GM23338 (cell line): ENCODE measurements at regions not wholly inside any gene's neighbourhood (a gene's known extent, or its start where the extent isn't known, plus 50 kb on each side); places are given as distances from the start of the nearest gene placed in this dataset.

Source experiments
- ATAC-seq: fragments of 200-7000 bp; cut with Tn5 transposase; 3 replicates; pipeline ENCODE4 v1.9.1; 2020
- DNase-seq: peaks from one replicate; pipeline ENCODE4 v3.0.0-alpha.2; 2015; ENCODE audit warnings: low spot score
- H2AFZ ChIP-seq: fragments of 200-600 bp; sonication (generic); 2 replicates; pipeline ENCODE4 v1.8.0; 2016; ENCODE audit warnings: antibody characterized with exemption, mild to moderate bottlenecking, moderate library complexity
- H3F3A ChIP-seq: fragments of 200-600 bp; sonication (generic); replicated peaks from 2 replicates; pipeline ENCODE4 v1.8.0; 2017; ENCODE audit warnings: antibody characterized with exemption, mixed run types, low read depth
- H3K27ac ChIP-seq: fragments of 200-600 bp; sonication (generic); 2 replicates; pipeline ENCODE4 v1.6.1; 2016; ENCODE audit warnings: low read depth
- H3K27me3 ChIP-seq: fragments of 200-600 bp; sonication (generic); 2 replicates; pipeline ENCODE4 v1.8.0; 2016; ENCODE audit warnings: mild to moderate bottlenecking, mixed run types, moderate library complexity; ENCODE audit not compliant: insufficient read depth
- H3K36me3 ChIP-seq: fragments of 200-600 bp; sonication (generic); 2 replicates; pipeline ENCODE4 v1.8.0; 2016; ENCODE audit warnings: mild to moderate bottlenecking; ENCODE audit not compliant: insufficient read depth
- H3K4me1 ChIP-seq: fragments of 200-600 bp; sonication (generic); 2 replicates; pipeline ENCODE4 v1.8.0; 2016; ENCODE audit warnings: mild to moderate bottlenecking, moderate library complexity; ENCODE audit not compliant: insufficient read depth
- H3K4me2 ChIP-seq: fragments of 200-600 bp; sonication (generic); 2 replicates; pipeline ENCODE4 v1.7.1; 2017; ENCODE audit warnings: mixed run types
- H3K4me3 ChIP-seq: fragments of 200-600 bp; sonication (generic); 2 replicates; pipeline ENCODE4 v1.6.1; 2016; ENCODE audit warnings: mixed run types
- H3K79me2 ChIP-seq: fragments of 200-600 bp; sonication (generic); replicated peaks from 2 replicates; pipeline ENCODE4 v1.8.0; 2017; ENCODE audit warnings: mild to moderate bottlenecking; ENCODE audit not compliant: insufficient read depth
- H3K9me2 ChIP-seq: fragments of 200-600 bp; sonication (generic); 2 replicates; pipeline ENCODE4 v1.8.0; 2017; ENCODE audit not compliant: insufficient read depth
- H4K20me1 ChIP-seq: fragments of 200-600 bp; sonication (generic); replicated peaks from 2 replicates; pipeline ENCODE4 v1.8.0; 2017; ENCODE audit warnings: mild to moderate bottlenecking; ENCODE audit not compliant: insufficient read depth
- H3K27ac Mint-ChIP-seq: 2 replicates; pipeline ENCODE4 v1.8.0; 2020; ENCODE audit warnings: inconsistent platforms, mild to moderate bottlenecking, moderate library complexity, mixed read lengths
- H3K27me3 Mint-ChIP-seq: 3 replicates; pipeline ENCODE4 v1.8.0; 2022; ENCODE audit warnings: low read depth, mild to moderate bottlenecking, moderate library complexity, mixed read lengths, inconsistent platforms; ENCODE audit not compliant: insufficient read depth, poor library complexity
- H3K36me3 Mint-ChIP-seq: 3 replicates; pipeline ENCODE4 v1.8.0; 2021; ENCODE audit warnings: low read depth, mild to moderate bottlenecking, inconsistent platforms, moderate library complexity, mixed read lengths
- H3K4me1 Mint-ChIP-seq: 3 replicates; pipeline ENCODE4 v1.8.0; 2020; ENCODE audit warnings: mild to moderate bottlenecking, inconsistent platforms, mixed read lengths
- H3K4me3 Mint-ChIP-seq: 3 replicates; pipeline ENCODE4 v1.8.0; 2021; ENCODE audit warnings: moderate library complexity, mild to moderate bottlenecking, inconsistent platforms, mixed read lengths
- H3K9me3 Mint-ChIP-seq: 3 replicates; pipeline ENCODE4 v1.8.0; 2020; ENCODE audit warnings: moderate library complexity, mild to moderate bottlenecking, inconsistent platforms, mixed read lengths
- EZH2 ChIP-seq: fragments of 200-600 bp; sonication (generic); IDR thresholded peaks from one replicate; pipeline ENCODE4 v1.8.0; 2017; ENCODE audit warnings: antibody characterized with exemption, mild to moderate bottlenecking, low read depth; ENCODE audit not compliant: unreplicated experiment
- EZH2phosphoT487 ChIP-seq: fragments of 200-600 bp; sonication (generic); IDR thresholded peaks from one replicate; pipeline ENCODE4 v1.8.1; 2018; ENCODE audit warnings: antibody characterized with exemption; ENCODE audit not compliant: unreplicated experiment
- JUNB ChIP-seq: IDR thresholded peaks from one replicate; pipeline ENCODE4 v1.6.1; 2016; ENCODE audit warnings: antibody characterized with exemption; ENCODE audit not compliant: unreplicated experiment
- POLR2AphosphoS5 ChIP-seq: IDR thresholded peaks from 2 replicates; pipeline ENCODE4 v1.6.1; 2016; ENCODE audit warnings: antibody characterized with exemption, low read depth
- REST ChIP-seq: IDR thresholded peaks from one replicate; pipeline ENCODE4 v1.6.1; 2018; ENCODE audit warnings: antibody characterized with exemption; ENCODE audit not compliant: unreplicated experiment
- STAT1 ChIP-seq: IDR thresholded peaks from one replicate; pipeline ENCODE4 v1.6.1; 2016; ENCODE audit warnings: antibody characterized with exemption; ENCODE audit not compliant: unreplicated experiment
- ZNF114 ChIP-seq: fragments of 250-450 bp; sonication (Bioruptor Pico); IDR thresholded peaks from 2 replicates; pipeline ENCODE4 v1.5.0; 2020; ENCODE audit warnings: mild to moderate bottlenecking, moderate library complexity

- Mint-ChIP-seq H3K27me3 (no peaks in the 10 kb centered on the region), H3K4me1 (no peaks in the 10 kb centered on the region), H3K27ac (no peak overlapping the region), H3K4me3 (no peak overlapping the region), H3K9me3 (no peaks in the 10 kb centered on the region), H3K36me3 (no peaks in the 10 kb centered on the region)
- H2AFZ ChIP-seq = no peak overlapping the region
- H3K79me2 ChIP-seq = no peaks in the 10 kb centered on the region
- no peak overlapping the region for H3K27ac ChIP-seq
- no peak overlapping the region for H3K4me2 ChIP-seq
- no peaks in the 10 kb centered on the region for H3K4me1 ChIP-seq
- H3K4me3 ChIP-seq = no peak overlapping the region
- no peaks in the 10 kb centered on the region for H3K36me3 ChIP-seq
- H3K27me3 ChIP-seq = no peaks in the 10 kb centered on the region
- DNase-seq (no peak), ATAC-seq (no peak)
- TF ChIP-seq POLR2AphosphoS5 = no peak
- no peaks in the 10 kb centered on the region for H4K20me1 ChIP-seq
- H3F3A ChIP-seq = no peaks in the 10 kb centered on the region
- peaks cover 5% of the 10 kb centered on the region; the same call in 1 of the 2 replicates for H3K9me2 ChIP-seq
Observed at GRCh38 chr14:97771340-97772045, 974.3 kb downstream of the VRK1 start.

- peaks cover 6% of the 10 kb centered on the region; the same call in 1 of the 2 replicates for H3K9me2 ChIP-seq
- TF ChIP-seq ZNF114 (CRISPR knock-in tag) = no peak
- no peak for TF ChIP-seq REST
- no peak for TF ChIP-seq STAT1
- no peak for TF ChIP-seq EZH2
- no peak for TF ChIP-seq EZH2phosphoT487
- no peak for TF ChIP-seq JUNB
- Mint-ChIP-seq H3K36me3 (no peaks in the 10 kb centered on the region), H3K4me3 (no peak overlapping the region), H3K27ac (no peak overlapping the region), H3K27me3 (no peaks in the 10 kb centered on the region), H3K4me1 (no peaks in the 10 kb centered on the region), H3K9me3 (no peaks in the 10 kb centered on the region)
- no peak overlapping the region for H3K4me3 ChIP-seq
- no peaks in the 10 kb centered on the region for H3F3A ChIP-seq
- H3K27me3 ChIP-seq = no peaks in the 10 kb centered on the region
- H2AFZ ChIP-seq = no peak overlapping the region
- H4K20me1 ChIP-seq = no peaks in the 10 kb centered on the region
- H3K4me1 ChIP-seq = no peaks in the 10 kb centered on the region
- H3K79me2 ChIP-seq = no peaks in the 10 kb centered on the region
- no peaks in the 10 kb centered on the region for H3K36me3 ChIP-seq
- no peak overlapping the region for H3K4me2 ChIP-seq
- DNase-seq (no peak), ATAC-seq (no peak)
- no peak overlapping the region for H3K27ac ChIP-seq
Observed at GRCh38 chr14:97773598-97773997, 976.4 kb downstream of the VRK1 start.
